SKM-1 treated with dmso at 0.1 percent for 144 hours (cell line): ENCODE measurements at regions not wholly inside any gene's neighbourhood (a gene's known extent, or its start where the extent isn't known, plus 50 kb on each side); places are given as distances from the start of the nearest gene placed in this dataset.

Source experiments
- DNase-seq: peaks from one replicate; lab custom pipeline; 2025; ENCODE audit not compliant: unreplicated experiment; lab: John Stamatoyannopoulos, UW

- no peak for DNase-seq
These were observed 375.3 kb downstream of the DNAH5 start for GRCh38 chr5:13569090-13569715.

GRCh38 chr5:13567819-13568218, 376.7 kb downstream of the DNAH5 start:
- no peak for DNase-seq

DNA sequence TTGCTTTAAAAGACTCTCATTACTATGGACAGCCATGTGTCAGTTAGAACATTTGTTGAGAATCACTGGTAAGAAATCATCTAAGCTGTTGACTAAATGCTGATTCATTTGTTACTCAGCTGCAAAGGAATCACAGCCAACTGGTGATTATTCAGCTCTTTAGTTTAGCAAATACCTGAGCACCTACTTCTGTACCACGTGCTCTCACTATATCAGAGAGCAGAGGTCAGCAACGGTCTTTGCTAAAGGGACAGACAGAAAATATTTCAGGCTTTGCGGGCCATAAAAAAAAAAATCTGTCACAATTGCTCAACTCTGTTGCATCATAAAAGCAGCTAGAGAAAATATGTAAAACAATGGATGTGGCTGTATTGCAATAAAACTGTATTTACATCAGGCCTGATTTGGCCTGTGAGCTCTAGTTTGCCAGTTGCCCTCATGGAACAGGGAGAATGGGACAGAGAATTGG, 377.6 kb downstream of the DNAH5 start:
- no peak for DNase-seq

DNA sequence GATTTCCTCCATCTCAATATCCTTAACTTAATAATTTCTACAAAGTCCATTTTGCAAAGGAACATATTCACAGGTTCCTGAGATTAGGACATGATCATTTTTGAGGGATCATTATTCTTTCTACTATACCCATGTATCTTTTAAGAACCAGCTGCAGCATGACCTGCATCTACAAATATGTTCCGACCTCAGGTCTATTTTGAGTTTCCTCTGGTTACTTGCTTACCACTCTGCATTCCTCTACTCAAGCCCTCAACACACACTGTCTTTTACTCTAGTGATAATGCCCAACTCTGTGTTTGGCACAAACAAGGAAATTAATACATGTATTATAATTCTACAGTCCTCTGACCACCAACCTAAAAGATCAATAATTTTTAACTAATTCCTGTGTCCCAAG, 386.1 kb downstream of the DNAH5 start:
- no peak for DNase-seq

- no peak for DNase-seq
These were observed 390.6 kb downstream of the DNAH5 start for GRCh38 chr5:13553896-13554295.

DNA sequence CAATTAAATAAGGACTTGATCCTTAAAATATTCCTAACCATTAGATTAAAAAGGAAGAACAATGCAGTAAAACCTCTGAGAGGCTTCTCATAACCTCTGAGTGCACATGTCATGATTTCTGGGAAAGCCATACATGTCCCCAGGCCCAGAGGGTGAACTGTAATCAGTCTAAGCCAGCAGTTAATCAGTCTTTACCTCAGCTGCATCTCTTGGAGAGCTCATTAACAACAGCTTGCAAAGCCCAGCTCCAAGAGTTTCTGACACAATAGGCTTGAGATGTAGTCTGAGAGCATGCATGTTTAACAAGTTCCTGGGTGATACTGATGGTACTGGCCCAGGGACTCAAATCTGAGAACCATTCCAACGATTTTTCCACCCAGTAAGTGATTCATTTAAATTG, 392.1 kb downstream of the DNAH5 start:
- no peak for DNase-seq

GRCh38 chr5:13551645-13552044, 392.8 kb downstream of the DNAH5 start:
- DNase-seq: no peak

GRCh38 chr5:13540168-13540750, 404.2 kb downstream of the DNAH5 start:
- DNase-seq: no peak

DNA sequence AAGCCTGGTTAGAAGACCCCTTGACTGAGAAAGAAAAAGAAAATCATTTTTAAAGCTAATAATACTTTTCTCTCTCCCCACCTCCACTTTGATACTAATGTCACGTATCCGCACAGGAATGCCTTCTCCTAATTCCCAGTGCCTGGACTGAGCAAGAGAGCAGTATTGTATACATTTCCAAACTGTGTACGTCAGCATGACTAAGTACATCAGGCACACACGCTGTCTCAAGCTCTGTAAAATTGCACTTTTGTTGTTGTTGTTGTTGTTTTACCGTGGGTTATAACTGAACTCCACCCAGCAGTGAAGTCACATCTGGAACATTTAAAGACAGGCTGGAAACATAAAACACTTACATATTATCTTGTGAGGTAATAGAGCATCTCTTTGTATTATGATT, 407.6 kb downstream of the DNAH5 start:
- DNase-seq: no peak

- DNase-seq: no peak
These were observed 410.7 kb downstream of the DNAH5 start for GRCh38 chr5:13533833-13534232.

DNA sequence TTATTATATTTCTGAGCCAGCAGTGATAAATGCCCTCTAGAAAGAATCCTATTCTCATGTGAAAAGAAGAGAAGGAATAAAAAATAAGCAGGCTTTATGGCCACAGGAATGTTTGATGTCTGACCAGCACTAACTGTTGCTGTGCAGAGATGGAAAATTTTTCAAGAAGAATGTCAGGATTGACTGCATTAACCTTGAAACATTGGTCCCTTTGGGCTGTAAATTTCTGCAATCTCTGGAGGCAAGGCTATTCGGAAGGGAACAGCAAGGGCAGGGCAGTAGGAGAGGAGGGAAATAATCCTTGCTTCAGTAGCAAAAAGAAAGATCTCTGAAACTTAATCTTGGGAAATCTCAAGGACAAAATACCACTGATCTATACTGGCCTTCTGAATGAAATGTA, 415.2 kb downstream of the DNAH5 start:
- no peak for DNase-seq

DNA sequence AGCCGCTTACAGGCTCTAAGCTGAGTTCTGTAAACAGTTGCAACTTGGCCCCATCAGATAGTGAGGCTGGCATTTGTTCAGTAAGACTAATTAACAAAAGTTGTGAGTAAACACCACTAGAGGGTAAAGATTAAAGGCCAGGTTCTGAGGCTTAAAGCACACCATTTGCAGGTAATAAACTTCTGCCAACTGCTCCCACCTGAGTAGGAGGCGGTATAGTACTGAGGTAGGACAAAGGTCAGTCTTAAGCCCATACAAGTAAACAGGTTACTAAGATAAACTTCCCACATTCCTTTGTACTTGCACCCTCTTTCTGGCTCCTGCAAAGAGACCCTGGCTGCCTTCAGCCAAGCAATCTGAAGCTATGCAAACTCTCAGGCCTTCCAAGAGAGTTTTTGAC, 419.6 kb downstream of the DNAH5 start:
- no peak for DNase-seq

GRCh38 chr5:13519131-13519530, 425.4 kb downstream of the DNAH5 start:
- DNase-seq: no peak

DNA sequence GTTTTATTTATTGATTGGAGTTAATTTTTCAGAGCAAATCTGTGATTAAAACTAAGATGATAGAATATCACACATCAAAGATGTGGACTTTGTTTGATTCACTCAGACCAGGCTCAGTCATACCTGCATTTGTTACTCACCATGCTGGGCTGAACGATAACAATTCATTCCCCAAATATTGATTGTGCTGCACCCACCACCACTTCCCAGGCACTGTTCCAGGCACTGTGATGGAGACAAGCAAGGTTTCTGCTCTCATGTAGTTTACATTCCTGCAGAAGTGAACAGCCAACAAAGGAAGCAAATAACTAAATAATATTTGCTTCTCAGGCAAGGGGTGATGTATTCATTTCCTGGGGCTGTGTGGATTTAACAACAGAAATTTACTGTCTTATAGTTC, 428.3 kb downstream of the DNAH5 start:
- DNase-seq: no peak

DNA sequence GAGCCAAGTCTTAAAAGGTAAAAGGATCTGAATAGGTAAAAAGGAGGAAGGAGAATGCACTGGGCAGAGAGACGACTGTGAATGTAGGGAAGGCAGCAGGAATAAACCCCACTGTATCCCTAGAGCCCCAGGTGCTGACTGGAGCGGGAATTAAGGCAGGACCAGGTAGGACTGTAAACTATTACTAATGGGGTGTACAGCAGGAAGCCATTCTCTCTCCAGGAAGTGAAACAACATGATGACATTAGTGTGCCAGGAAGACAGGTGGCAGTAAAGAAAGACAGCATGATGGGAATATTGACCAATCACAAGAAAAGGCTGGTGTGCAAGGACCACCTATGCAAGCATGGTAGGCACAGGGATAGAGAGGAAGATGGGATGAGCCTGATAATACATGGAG, 433.0 kb downstream of the DNAH5 start:
- no peak for DNase-seq

DNA sequence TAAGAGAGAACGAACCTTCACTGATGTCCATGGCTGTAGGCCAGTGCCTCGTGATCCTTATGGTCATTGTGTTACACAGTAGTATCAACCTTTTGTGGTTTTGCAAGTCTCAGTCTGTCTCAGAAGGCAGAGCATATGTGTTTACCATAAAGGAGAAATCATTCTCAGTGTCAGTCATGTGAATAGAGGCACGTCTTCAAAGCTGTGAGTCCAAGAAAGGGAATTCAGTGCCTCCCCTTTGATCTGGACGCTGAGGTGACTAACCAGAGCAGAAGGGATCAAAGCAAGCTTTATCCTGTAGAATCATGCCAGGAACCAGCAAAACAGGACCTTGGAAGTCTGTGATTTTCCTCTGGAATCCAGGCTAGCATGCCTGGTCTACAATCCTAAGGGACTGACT, 433.9 kb downstream of the DNAH5 start:
- DNase-seq: no peak

GRCh38 chr5:13508559-13508958, 435.9 kb downstream of the DNAH5 start:
- no peak for DNase-seq

GRCh38 chr5:13505326-13505725, 439.2 kb downstream of the DNAH5 start:
- no peak for DNase-seq

- DNase-seq: no peak
These were observed 441.5 kb downstream of the DNAH5 start for GRCh38 chr5:13503017-13503416.

DNA sequence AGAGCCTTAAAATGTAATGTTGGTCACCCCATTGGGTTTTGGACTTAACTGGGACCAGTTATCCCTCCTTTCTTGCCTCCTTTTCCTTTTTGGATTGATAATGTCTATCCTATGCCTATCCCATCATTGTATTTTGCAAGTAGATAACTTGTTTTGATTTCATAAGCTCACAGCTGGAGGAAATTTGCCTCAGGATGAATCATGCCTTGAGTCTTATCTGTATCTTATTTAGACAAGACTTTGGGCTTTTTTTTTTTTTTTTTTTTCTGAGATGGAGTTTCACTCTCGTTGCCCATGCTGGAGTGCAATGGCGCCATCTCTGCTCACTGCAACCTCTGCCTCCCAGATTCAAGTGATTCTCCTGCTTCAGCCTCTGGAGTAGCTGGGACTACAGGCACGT, 443.3 kb downstream of the DNAH5 start:
- no peak for DNase-seq

- no peak for DNase-seq
These were observed 446.2 kb downstream of the DNAH5 start for GRCh38 chr5:13498279-13498678.

DNA sequence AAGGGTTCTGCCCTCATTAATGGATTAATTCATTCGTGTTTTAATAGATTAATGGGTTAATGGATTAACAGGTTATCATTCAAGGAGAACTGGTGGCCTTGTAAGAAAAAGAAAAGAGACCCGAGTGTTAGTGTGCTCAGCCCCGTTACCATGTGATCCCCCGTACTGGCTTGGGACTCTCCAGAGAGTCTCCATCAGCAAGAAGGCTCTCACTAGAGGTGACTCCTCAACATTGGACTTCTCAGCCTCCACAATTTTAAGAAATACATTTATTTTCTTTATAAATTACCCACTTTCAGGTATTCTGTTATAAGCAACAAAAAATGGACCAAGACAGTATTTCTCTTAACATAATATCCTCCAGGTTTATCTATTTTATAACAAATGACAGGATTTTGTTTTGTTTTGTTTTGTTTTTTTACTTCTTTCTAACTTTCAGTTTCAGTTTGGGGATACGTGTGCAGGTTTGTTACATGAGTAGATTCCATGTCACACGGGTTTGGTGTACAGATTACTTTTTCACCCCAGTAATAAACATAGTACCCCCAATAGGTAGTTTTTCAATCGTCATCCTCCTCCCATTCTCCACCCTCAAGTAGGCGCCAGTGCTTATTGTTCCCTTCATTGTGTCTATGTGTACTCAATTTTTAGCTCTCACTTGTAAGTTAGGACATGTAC, 456.1 kb downstream of the DNAH5 start:
- no peak for DNase-seq

- DNase-seq: no peak
These were observed 463.7 kb downstream of the DNAH5 start for GRCh38 chr5:13480834-13481233.
